ENCODE measurements at regions not wholly inside any gene's neighbourhood (a gene's known extent, or its start where the extent isn't known, plus 50 kb on each side); places are given as distances from the start of the nearest gene placed in this dataset.

GRCh38 chr1:208637181-208637580, 393.0 kb upstream of the PLXNA2 start:
- DNase-seq (ENCODE audit: low spot score) = no peak

GRCh38 chr1:208639382-208639781, 395.2 kb upstream of the PLXNA2 start:
- no peak for DNase-seq (ENCODE audit: low spot score)

GRCh38 chr1:208640295-208640694, 396.1 kb upstream of the PLXNA2 start:
- DNase-seq (ENCODE audit: low spot score) = no peak

GRCh38 chr1:208641579-208642280, 397.5 kb upstream of the PLXNA2 start:
- no peak for DNase-seq (ENCODE audit: low spot score)

GRCh38 chr1:208643005-208643597, 398.9 kb upstream of the PLXNA2 start:
- no peak for DNase-seq (ENCODE audit: low spot score)

- no peak for DNase-seq (ENCODE audit: low spot score)
Measured at GRCh38 chr1:208644401-208645160, 400.4 kb upstream of the PLXNA2 start.

- DNase-seq (ENCODE audit: low spot score) = no peak
Measured at GRCh38 chr1:208646431-208646830, 402.2 kb upstream of the PLXNA2 start.

- DNase-seq (ENCODE audit: low spot score) = no peak
Measured at GRCh38 chr1:208648146-208648545, 404.0 kb upstream of the PLXNA2 start.

- peak; percentile 72 for DNase-seq (ENCODE audit: low spot score)
Measured at GRCh38 chr1:208652296-208653160, 408.3 kb upstream of the PLXNA2 start.

- DNase-seq (ENCODE audit: low spot score) = no peak
Measured at GRCh38 chr1:208653426-208653825, 409.2 kb upstream of the PLXNA2 start.

- peak; percentile 52 for DNase-seq (ENCODE audit: low spot score)
Measured at GRCh38 chr1:208654241-208654640, 410.1 kb upstream of the PLXNA2 start.

- DNase-seq (ENCODE audit: low spot score) = no peak
Measured at GRCh38 chr1:208665936-208666335, 421.8 kb upstream of the PLXNA2 start.

- no peak for DNase-seq (ENCODE audit: low spot score)
Measured at GRCh38 chr1:208668991-208669390, 424.8 kb upstream of the PLXNA2 start.

- no peak for DNase-seq (ENCODE audit: low spot score)
Measured at GRCh38 chr1:208670778-208671177, 426.6 kb upstream of the PLXNA2 start.

- no peak for DNase-seq (ENCODE audit: low spot score)
Measured at GRCh38 chr1:208681878-208682663, 437.9 kb upstream of the PLXNA2 start.

- DNase-seq (ENCODE audit: low spot score) = no peak
Measured at GRCh38 chr1:208682664-208683013, 438.5 kb upstream of the PLXNA2 start.

GRCh38 chr1:208683141-208683540, 439.0 kb upstream of the PLXNA2 start:
- DNase-seq (ENCODE audit: low spot score) = no peak

GRCh38 chr1:208684192-208684591, 440.0 kb upstream of the PLXNA2 start:
- DNase-seq (ENCODE audit: low spot score) = no peak

- DNase-seq (ENCODE audit: low spot score) = no peak
Measured at GRCh38 chr1:208686592-208686991, 442.4 kb upstream of the PLXNA2 start.

GRCh38 chr1:208688656-208689315, 444.6 kb upstream of the PLXNA2 start:
- no peak for DNase-seq (ENCODE audit: low spot score)

GRCh38 chr1:208691012-208691411, 446.8 kb upstream of the PLXNA2 start:
- DNase-seq (ENCODE audit: low spot score) = no peak

All from HT-29 (cell line).